ENCODE measurements at regions not wholly inside any gene's neighbourhood (a gene's known extent, or its start where the extent isn't known, plus 50 kb on each side); places are given as distances from the start of the nearest gene placed in this dataset.

DNA sequence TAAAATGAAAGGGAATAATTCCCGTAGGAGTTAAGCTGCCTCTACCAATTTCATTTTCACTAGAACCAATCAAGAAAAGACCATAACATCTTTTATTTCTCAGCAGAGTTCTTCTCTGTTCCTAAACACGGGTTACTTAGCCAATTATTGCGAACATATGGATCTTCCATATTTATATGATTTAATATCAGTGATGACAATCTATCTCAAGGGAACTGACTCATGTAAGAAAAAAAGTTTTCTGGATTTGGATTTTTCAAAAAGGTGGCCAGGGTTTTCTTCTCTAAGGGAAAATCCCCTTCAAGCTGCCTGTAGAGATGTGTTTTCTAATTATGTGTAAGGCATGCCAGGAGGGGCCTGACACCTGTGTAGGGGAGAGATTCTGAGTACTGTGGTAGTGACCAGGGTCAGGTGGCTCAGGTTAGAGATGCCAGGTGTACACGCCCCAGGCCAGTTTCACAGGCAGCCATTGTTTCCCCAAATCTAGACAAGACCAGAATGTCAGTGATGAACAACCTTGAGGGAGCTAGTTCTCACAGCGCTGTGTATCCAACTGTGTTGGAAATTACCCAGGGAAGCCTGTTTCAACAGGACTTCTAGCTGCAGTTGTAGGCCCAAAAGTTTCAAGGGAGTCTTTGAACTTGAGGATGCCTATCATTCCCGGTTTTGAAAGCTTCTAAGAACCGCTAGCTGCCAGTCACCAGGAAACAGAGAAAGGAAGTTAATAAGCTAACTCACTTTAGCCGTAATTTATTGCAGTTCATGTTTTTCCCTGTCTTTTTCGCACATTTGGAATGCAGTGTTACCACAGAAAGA, 572.5 kb upstream of the RGMB start:
- 60% methylated on average over 1 of the region's 9 CpGs for WGBS (ENCODE audit: insufficient coverage)
- DNase-seq (no peak), ATAC-seq (replicated peaks in 1 of 4) (no peak)
- Mint-ChIP-seq H3K27me3 (no peaks in the 10 kb centered on the region), H3K9me3 (peaks cover 0 to 5% (median 0%) of the 10 kb centered on the region in 3 donors), H3K4me1 (no peaks in the 10 kb centered on the region), H3K36me3 (no peaks in the 10 kb centered on the region), H3K4me3 (no peak overlapping the region), H3K27ac (no peak overlapping the region)
- Histone ChIP-seq H3K9me3 (no peaks in the 10 kb centered on the region), H3K4me1 (ENCODE audit: control insufficient read depth in 1 of 2, extremely low read depth in 1 of 2, insufficient read depth in 2 of 2, low read length in 2 of 2) (no peaks in the 10 kb centered on the region), H3K4me3 (ENCODE audit: control insufficient read depth in 1 of 2, extremely low read depth in 1 of 2, low read length in 1 of 2) (no peak overlapping the region), H3K27me3 (replicated peaks in 1 of 2; ENCODE audit: control insufficient read depth in 2 of 2, extremely low read depth in 1 of 2, insufficient read depth in 2 of 2, low read length in 1 of 2) (no peaks in the 10 kb centered on the region), H3K36me3 (ENCODE audit: control insufficient read depth in 2 of 2, extremely low read depth in 1 of 2, insufficient read depth in 1 of 2, low read length in 1 of 2) (no peaks in the 10 kb centered on the region), H3K27ac (ENCODE audit: low read length) (no peak overlapping the region)
- ChIA-PET CTCF (interaction anchor here in 1 of 2 donors (0.6 kb wide), 1 partner anchor 585 kb away, joined by 3 read pairs; no protein-coding TSS in a partner anchor), POLR2A (no interaction called here)

DNA sequence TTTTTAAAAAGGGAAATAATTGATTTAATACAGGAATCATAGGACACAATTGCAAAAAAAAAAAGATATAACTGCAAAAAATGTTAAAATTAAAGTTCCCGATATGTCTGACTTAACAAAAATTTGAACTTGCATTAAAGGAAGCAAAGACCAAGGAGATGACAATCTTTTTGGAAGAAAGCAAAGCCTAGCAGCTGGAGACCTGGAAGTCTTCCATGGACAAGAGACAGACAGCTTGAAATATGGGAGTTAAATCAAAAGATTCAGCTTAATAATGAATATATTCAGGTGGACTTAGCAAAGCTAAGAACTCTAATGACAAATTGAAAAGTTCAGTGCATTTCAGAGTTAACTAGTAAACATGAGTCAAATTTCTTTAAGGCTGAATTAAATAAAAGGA, 568.7 kb upstream of the RGMB start:
- POLR2A ChIA-PET, result no interaction called here
- Mint-ChIP-seq H3K4me1 (no peaks in the 10 kb centered on the region), H3K4me3 (no peak overlapping the region), H3K27me3 (no peaks in the 10 kb centered on the region), H3K27ac (no peak overlapping the region), H3K36me3 (no peaks in the 10 kb centered on the region), H3K9me3 (peaks cover 0 to 5% (median 0%) of the 10 kb centered on the region in 3 donors)
- no peaks in the 10 kb centered on the region for H3K27me3 ChIP-seq (replicated peaks in 1 of 2; ENCODE audit: control insufficient read depth in 2 of 2, extremely low read depth in 1 of 2, insufficient read depth in 2 of 2, low read length in 1 of 2)
- CTCF ChIA-PET, result no interaction called here
- no peak overlapping the region for H3K4me3 ChIP-seq (ENCODE audit: control insufficient read depth in 1 of 2, extremely low read depth in 1 of 2, low read length in 1 of 2)
- H3K36me3 ChIP-seq (ENCODE audit: control insufficient read depth in 2 of 2, extremely low read depth in 1 of 2, insufficient read depth in 1 of 2, low read length in 1 of 2), result no peaks in the 10 kb centered on the region
- DNase-seq, result no peak
- 100% methylated on average over 1 of the region's 1 CpG for WGBS (ENCODE audit: insufficient coverage)
- no peak overlapping the region for H3K27ac ChIP-seq (ENCODE audit: low read length)
- no peak for ATAC-seq (replicated peaks in 1 of 4)
- H3K4me1 ChIP-seq (ENCODE audit: control insufficient read depth in 1 of 2, extremely low read depth in 1 of 2, insufficient read depth in 2 of 2, low read length in 2 of 2), result no peaks in the 10 kb centered on the region
- H3K9me3 ChIP-seq, result no peaks in the 10 kb centered on the region

DNA sequence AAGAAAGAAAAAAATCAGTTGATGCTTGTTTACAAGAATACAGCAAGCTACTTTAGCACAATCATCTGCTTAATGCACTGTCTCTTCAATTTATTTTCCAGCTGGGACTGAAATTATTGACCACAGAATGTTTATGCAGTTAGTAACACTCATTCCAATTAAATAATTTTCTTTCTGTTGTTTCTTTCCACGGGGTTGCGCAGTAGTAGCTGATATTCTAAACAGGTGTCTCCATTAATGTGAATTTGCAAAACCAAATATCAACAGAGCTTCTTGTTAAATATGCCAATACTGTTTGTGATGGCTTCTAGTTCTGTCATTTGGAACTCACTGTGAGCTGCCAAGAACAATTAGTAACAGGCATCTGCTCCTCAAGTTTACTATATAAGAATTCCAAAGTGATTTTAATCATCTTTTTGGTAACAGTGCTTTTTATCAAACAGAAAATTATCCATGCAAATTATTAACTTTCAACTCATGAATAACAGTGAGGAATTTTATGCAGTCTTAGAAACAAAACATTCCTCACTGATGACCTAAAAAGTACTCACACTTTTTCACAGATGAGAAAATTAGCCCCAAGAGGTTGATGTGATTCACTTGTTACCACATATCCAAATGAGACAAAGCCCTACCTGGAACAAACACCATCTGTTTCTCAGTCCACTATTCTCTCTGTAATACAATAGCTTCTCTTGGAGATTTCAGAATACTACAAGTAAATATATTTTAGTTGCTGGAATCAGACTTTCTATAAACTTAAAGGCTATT, 567.6 kb upstream of the RGMB start:
- no CpG with 5 or more reads among the region's 2 CpGs for WGBS (ENCODE audit: insufficient coverage)
- no peaks in the 10 kb centered on the region for H3K4me1 Mint-ChIP-seq
- ATAC-seq (replicated peaks in 1 of 4) (no peak), DNase-seq (no peak)
- Histone ChIP-seq H3K9me3 (no peaks in the 10 kb centered on the region), H3K27ac (ENCODE audit: low read length) (no peak overlapping the region), H3K27me3 (replicated peaks in 1 of 2; ENCODE audit: control insufficient read depth in 2 of 2, extremely low read depth in 1 of 2, insufficient read depth in 2 of 2, low read length in 1 of 2) (no peaks in the 10 kb centered on the region), H3K4me3 (ENCODE audit: control insufficient read depth in 1 of 2, extremely low read depth in 1 of 2, low read length in 1 of 2) (no peak overlapping the region), H3K36me3 (ENCODE audit: control insufficient read depth in 2 of 2, extremely low read depth in 1 of 2, insufficient read depth in 1 of 2, low read length in 1 of 2) (no peaks in the 10 kb centered on the region), H3K4me1 (ENCODE audit: control insufficient read depth in 1 of 2, extremely low read depth in 1 of 2, insufficient read depth in 2 of 2, low read length in 2 of 2) (no peaks in the 10 kb centered on the region)
- CTCF ChIA-PET, result no interaction called here
- POLR2A ChIA-PET, result no interaction called here
- H3K4me3 Mint-ChIP-seq, result no peak overlapping the region
- no peaks in the 10 kb centered on the region for H3K36me3 Mint-ChIP-seq
- no peaks in the 10 kb centered on the region for H3K27me3 Mint-ChIP-seq
- H3K9me3 Mint-ChIP-seq, result peaks cover 0 to 5% (median 0%) of the 10 kb centered on the region in 3 donors
- no peak overlapping the region for H3K27ac Mint-ChIP-seq

DNA sequence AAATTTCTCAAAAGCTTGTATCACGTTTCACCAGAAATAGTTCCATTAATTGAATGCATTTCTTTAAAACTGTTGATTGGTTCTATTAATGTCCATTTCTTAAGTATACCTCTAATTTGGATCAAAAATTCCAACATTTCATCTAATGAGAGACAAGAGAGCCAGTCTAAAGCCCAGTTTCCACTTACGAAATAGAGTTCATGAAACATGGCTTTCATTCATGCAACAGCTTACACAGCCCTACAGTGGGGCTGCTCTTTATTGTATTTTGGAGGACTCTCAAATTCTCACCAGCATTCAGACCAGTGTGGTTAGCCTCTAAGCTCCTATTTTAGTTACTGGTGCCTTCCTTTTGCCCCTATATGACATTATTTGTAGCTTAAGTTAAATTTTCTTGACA, 566.9 kb upstream of the RGMB start:
- no peak overlapping the region for H3K27ac Mint-ChIP-seq

DNA sequence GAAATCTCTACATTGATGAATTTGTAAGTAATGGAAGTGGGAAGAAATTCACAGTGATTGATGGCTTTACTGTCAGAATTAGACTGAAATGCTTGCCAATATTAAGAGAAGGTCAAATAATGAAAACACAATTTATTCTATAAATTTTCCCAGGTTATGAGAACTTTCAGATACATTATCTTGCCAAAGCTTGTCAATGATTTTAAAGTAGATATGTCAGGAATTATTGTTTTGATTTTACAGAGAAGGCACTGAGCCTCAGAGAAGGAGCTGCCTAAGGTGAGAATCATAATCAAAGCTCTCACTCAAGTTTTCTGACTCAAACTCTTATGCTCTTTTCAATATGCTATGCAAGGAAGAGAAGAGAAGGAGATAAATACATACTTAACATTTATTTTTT, 564.0 kb upstream of the RGMB start:
- H3K27me3 Mint-ChIP-seq, result no peaks in the 10 kb centered on the region
- no peak overlapping the region for H3K27ac ChIP-seq (ENCODE audit: low read length)
- POLR2A ChIA-PET, result no interaction called here
- H3K27ac Mint-ChIP-seq, result no peak overlapping the region
- H3K4me3 Mint-ChIP-seq, result no peak overlapping the region
- H3K9me3 ChIP-seq, result no peaks in the 10 kb centered on the region
- H3K4me3 ChIP-seq (ENCODE audit: control insufficient read depth in 1 of 2, extremely low read depth in 1 of 2, low read length in 1 of 2), result no peak overlapping the region
- H3K27me3 ChIP-seq (replicated peaks in 1 of 2; ENCODE audit: control insufficient read depth in 2 of 2, extremely low read depth in 1 of 2, insufficient read depth in 2 of 2, low read length in 1 of 2), result no peaks in the 10 kb centered on the region
- peaks cover 0 to under 1% (median 0%) of the 10 kb centered on the region in 3 donors for H3K9me3 Mint-ChIP-seq
- CTCF ChIA-PET, result no interaction called here
- no peaks in the 10 kb centered on the region for H3K36me3 ChIP-seq (ENCODE audit: control insufficient read depth in 2 of 2, extremely low read depth in 1 of 2, insufficient read depth in 1 of 2, low read length in 1 of 2)
- H3K4me1 Mint-ChIP-seq, result no peaks in the 10 kb centered on the region
- ATAC-seq (replicated peaks in 1 of 4), result no peak
- no peaks in the 10 kb centered on the region for H3K36me3 Mint-ChIP-seq
- no peak for DNase-seq
- no peaks in the 10 kb centered on the region for H3K4me1 ChIP-seq (ENCODE audit: control insufficient read depth in 1 of 2, extremely low read depth in 1 of 2, insufficient read depth in 2 of 2, low read length in 2 of 2)

More for the DNA sequence above, 566.9 kb upstream of the RGMB start:
- ChIA-PET POLR2A (no interaction called here), CTCF (no interaction called here)
- ATAC-seq (replicated peaks in 1 of 4) (no peak), DNase-seq (no peak)
- Histone ChIP-seq H3K9me3 (no peaks in the 10 kb centered on the region), H3K27me3 (replicated peaks in 1 of 2; ENCODE audit: control insufficient read depth in 2 of 2, extremely low read depth in 1 of 2, insufficient read depth in 2 of 2, low read length in 1 of 2) (no peaks in the 10 kb centered on the region), H3K27ac (ENCODE audit: low read length) (no peak overlapping the region), H3K4me3 (ENCODE audit: control insufficient read depth in 1 of 2, extremely low read depth in 1 of 2, low read length in 1 of 2) (no peak overlapping the region), H3K4me1 (ENCODE audit: control insufficient read depth in 1 of 2, extremely low read depth in 1 of 2, insufficient read depth in 2 of 2, low read length in 2 of 2) (no peaks in the 10 kb centered on the region), H3K36me3 (ENCODE audit: control insufficient read depth in 2 of 2, extremely low read depth in 1 of 2, insufficient read depth in 1 of 2, low read length in 1 of 2) (no peaks in the 10 kb centered on the region)
- no CpG with 5 or more reads among the region's 2 CpGs for WGBS (ENCODE audit: insufficient coverage)
- Mint-ChIP-seq H3K9me3 (peaks cover 0 to 5% (median 0%) of the 10 kb centered on the region in 3 donors), H3K4me3 (no peak overlapping the region), H3K36me3 (no peaks in the 10 kb centered on the region), H3K27me3 (no peaks in the 10 kb centered on the region), H3K4me1 (no peaks in the 10 kb centered on the region)

DNA sequence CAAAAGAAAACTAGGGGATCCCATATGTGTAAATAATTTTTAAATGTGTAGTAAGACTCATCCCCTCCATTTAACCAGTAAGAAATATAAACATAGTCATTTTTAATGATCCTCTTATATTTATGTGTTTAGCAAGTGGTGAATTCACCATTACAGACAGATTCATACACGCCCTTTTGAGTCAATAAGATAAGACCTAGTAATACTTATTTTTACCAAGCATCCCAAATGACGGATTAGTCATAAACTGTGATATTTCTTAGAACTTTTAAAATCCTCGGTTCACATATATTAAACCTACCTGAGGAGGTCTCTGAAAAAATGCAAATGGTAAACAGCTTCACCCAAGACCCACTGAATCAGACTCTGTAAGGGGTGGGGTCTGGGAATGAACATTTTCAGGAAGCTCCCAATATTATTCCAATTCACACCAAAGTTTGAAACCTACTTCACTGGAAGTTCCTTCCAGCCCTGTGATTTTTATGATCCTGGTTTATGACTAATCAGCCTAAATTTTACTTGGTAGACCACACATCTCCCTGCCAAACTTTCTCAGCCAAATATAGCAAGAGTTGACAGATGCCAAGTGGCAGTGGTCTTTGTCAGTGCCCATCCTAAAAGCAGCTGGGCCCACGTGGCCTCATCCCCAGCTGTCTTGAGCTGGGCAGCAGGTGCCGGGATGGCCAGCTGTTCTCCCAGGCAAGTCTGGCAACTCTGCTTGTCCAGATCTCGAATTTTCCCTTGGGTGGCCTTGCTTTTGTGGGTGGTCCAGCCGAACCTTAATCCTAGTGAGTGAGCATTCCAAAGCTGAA, 559.0 kb upstream of the RGMB start:
- no peaks in the 10 kb centered on the region for H3K36me3 ChIP-seq (ENCODE audit: control insufficient read depth in 2 of 2, extremely low read depth in 1 of 2, insufficient read depth in 1 of 2, low read length in 1 of 2)
- CTCF ChIA-PET, result no interaction called here
- no peak overlapping the region for H3K4me3 ChIP-seq (ENCODE audit: control insufficient read depth in 1 of 2, extremely low read depth in 1 of 2, low read length in 1 of 2)
- no peaks in the 10 kb centered on the region for H3K4me1 ChIP-seq (ENCODE audit: control insufficient read depth in 1 of 2, extremely low read depth in 1 of 2, insufficient read depth in 2 of 2, low read length in 2 of 2)
- 56% methylated on average over 3 of the region's 7 CpGs for WGBS (ENCODE audit: insufficient coverage)
- ATAC-seq (replicated peaks in 1 of 4) (no peak), DNase-seq (no peak)
- H3K27ac ChIP-seq (ENCODE audit: low read length), result no peak overlapping the region
- Mint-ChIP-seq H3K36me3 (no peaks in the 10 kb centered on the region), H3K4me1 (peaks cover 0 to 5% (median 4%) of the 10 kb centered on the region in 3 donors), H3K4me3 (no peak overlapping the region), H3K9me3 (no peaks in the 10 kb centered on the region), H3K27me3 (no peaks in the 10 kb centered on the region), H3K27ac (no peak overlapping the region)
- no peaks in the 10 kb centered on the region for H3K27me3 ChIP-seq (replicated peaks in 1 of 2; ENCODE audit: control insufficient read depth in 2 of 2, extremely low read depth in 1 of 2, insufficient read depth in 2 of 2, low read length in 1 of 2)
- POLR2A ChIA-PET, result no interaction called here
- H3K9me3 ChIP-seq, result no peaks in the 10 kb centered on the region
